GM19023 (cell line): ENCODE measurements at regions not wholly inside any gene's neighbourhood (a gene's known extent, or its start where the extent isn't known, plus 50 kb on each side); places are given as distances from the start of the nearest gene placed in this dataset.

Experiments
- ATAC-seq: cut with Tn5 transposase; IDR thresholded peaks from one replicate; pipeline ENCODE4 v1.9.1; 2021; ENCODE audit warnings: mild to moderate bottlenecking, moderate library complexity; ENCODE audit not compliant: unreplicated experiment

DNA sequence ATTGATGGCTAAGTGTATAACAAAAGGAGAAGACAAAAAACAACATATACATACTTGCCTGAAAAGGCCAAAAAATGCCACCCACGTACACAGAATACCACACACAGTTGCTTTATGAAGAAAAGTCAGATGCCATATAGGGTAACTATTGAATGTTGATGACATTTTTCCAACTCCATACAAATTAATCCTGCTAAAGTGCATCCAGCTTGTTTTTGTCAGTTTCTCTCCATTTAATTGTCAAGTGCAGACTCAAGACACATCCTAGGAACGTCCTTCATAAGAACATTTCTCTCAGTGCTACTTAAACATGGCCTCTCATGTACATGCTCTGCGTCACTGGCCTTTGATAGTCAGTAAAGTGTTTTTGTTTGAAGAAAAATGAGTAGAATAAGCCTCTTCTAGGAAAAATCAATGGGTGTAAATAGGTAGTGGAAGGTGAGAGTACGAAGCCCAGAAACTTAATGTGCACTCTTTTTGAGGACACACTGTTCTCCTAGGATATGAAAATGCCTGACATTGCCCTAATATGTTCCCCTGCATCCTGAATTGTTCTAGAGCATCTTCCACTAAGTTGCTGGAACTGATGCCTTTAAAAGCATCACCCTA is 267.4 kb upstream of the ATP11B start:
- ATAC-seq: no peak

DNA sequence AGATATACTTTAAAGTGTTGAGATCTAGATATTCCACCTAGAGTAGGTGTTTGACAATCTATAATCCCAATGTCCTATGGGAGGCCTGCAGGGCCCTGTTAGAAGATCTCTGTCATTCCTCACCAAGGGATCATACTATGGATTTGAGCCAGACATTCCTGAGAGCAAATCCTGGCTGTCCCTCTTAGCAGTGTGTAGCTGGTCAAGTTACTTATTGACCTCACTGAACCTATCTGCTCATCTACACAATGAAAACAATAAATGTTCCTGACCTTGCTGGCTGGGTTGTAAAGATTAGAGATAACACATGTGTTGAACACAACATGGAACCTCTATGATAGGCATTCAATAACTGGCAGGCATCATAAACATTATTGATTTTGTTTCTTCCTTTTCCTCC is 265.6 kb upstream of the ATP11B start:
- ATAC-seq: no peak

DNA sequence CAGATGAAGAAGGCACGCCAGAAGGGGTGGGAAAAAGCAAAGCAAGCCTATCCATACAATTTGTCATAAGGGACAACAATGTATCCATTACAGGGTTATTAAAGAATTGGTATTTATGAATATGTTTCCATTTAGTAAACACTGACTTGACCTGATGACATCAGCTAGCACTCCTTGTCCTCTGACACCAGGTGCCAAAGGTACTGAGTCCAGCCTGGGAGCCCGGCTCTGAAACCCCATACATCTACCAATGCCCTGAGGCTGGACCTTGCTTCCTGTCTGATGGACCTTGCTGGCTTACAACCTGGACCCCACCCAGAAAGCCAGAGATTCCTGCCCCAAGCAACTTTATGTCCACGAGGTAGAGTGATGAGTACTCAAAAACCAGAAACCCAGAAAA is 263.0 kb upstream of the ATP11B start:
- ATAC-seq: no peak

DNA sequence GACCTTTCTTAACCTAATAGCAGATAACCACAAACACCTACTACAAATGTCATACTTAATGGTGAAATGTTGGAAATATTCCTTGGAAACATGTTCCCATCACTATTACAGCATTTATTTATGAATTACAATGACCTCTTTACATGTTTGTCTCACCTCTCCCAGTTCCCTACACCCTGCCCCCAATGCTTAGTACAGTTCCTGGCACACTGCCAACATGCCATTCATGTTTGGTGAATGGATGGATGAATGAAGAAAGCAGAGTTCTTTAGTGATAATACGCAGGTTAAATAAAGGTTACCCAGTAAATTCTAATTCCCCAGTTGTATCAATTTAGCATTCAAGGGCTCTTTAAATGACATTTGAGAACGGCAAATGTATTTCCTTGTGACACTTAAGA is 259.9 kb upstream of the ATP11B start:
- no peak for ATAC-seq

DNA sequence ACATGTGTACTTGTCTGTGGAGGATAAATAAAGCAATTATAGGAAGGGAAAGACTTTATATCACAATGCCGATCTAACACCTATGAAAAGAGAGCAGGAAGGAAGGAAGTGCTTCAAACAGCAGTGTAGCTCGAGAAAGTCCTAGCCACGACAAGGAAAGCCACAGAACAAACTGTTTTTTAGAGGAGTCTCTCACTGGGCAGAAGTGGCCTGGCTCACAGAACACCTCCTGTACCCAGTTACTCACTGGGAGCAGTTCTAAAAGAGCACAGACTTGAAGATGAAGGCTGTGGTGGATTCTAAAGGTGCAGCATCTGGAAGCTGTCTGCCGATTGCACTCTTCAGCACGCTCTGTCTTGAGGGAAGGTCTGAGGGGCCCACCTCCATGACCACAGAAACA is 248.8 kb upstream of the ATP11B start:
- no peak for ATAC-seq

DNA sequence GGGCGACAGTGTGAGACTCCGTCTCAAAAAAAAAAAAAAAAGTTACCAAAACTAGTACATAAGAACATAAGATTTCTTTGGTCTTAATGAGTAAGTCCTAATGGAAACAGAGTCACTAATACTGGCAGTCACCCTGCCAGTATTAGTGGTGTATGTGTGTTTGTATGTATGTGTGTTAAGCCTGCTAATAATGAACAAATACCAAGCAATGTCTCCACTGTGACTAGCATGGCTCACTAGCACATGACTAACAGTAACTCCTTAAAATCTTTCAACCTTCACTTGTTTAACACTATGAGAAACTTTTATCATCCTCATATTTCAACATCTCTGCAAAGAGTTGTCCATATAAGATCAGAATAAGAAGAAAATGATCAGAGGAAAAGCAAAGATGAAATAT is 231.0 kb upstream of the ATP11B start:
- ATAC-seq: no peak

DNA sequence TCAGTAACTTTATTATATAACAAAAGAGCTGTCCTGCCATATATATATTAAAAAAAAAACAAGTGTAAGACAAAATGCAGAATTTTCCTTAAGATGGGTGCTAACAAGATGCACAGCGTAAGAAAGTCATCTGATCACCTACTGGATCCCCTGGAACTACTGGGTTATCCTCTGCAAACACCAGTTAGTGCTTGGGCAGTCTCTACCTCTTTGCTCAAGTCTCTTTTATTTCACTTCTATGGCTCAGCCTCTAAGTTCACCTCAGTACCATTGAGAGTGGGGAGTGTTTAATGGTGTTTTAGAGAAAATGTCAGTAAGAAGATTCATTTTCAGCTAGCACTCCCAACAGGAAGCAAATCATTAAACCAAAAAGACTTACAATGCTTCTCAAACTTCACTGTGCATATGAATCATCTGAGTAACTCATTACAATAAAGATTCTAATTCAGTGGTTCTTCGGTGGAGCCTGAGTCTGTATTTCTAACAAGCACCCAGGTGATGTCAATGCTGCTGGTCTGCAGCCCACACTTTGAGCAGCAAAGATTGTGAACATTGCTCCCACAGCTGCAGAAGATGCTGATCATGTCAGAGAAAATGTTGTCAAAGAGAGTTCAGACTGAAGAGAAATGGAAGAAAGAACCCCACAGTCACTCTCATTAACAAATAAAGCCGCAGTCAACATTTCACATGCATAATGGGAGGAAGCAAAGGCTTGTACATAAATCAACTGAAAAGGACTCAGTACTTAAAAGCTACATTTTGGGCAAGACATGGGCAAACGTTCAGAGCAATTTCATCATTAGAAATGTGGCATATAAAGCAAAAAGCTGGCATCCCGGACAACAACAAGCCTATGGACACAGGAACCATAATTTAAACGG is 227.1 kb upstream of the ATP11B start:
- no peak for ATAC-seq

DNA sequence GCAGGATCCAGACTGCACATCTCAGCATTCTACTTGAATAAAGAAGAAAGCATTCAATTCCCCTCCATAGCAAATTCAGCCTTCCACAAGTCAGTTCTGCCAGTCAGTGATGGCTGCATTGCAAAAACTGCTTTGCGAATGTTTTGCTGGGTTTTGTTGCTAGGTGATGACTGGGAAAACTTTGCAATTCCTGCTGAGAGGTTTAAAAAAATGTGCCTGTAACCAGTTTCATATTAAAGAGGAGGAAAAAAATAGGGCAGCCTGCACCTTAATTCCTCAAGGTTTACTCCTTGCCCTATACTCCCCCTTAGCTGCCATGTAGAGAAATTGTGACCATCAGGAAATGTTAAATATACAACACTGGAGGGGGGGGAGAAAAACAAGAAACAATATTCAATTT is 225.6 kb upstream of the ATP11B start:
- ATAC-seq: no peak

DNA sequence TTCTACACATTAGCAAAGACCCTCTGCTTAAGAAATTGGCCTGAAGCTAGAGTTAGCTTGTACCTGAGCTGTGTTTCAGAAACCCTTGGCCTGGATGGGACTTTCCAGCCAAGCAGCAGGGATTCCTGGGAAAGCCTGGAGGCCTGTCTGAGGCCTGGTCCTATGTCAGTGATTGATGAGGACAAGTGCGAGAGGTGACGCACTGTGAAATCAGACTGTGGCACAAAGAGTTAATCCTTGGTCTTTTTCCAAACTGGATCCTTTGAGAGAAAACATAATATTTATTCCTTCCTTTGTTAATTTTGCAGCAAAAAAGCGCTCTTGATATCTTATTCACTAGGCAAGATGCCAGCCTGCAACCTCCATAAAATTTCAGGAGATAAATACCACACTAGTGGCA is 225.0 kb upstream of the ATP11B start:
- ATAC-seq: no peak

DNA sequence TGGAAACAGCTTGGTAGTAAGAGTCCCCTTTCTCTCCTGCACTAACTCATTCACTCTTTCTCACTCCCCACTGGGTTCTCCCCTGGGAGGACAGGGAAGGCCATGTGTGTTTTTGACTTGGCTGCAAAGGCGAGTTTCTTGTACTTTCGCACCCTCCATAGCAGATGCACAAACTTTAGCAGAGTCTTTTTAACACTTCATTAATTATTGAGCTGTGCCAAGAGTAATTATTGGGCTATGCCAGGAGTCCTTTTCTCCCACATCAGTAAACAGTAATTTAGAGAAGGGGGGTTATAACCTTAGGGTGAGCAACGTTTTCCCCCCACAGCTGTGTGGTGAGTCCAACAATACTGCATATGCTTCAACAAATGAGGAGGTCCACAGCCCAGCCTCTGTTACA is 224.4 kb upstream of the ATP11B start:
- no peak for ATAC-seq

DNA sequence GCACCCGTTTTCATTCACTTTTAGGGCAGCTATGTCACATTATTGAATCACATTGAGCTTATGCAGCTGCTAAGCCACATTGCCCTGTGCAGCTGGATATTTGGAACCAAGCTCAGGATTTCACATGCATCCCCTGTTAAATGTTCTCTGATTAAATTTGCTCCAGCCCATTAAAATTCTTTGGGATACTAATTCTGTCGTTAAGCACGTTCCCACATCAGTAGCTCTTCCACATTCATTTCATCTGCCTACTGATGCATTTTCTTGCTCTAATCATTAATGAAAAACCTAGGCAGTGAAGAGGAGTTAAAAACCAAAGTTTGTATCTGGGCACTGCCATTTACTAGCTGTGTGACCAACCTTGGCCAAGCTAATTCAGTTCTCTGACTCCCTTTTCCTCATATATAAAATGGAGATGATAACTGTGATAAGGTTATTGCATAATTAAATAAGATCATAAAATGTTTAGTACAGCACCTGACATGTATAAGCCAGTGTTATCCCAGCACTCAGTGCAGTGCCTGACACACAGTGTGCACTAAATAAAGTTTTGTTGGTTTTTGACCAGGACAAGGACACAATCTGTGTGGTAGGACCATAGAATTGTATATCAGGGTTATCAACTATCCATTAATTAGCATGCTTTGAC is 222.2 kb upstream of the ATP11B start:
- no peak for ATAC-seq

DNA sequence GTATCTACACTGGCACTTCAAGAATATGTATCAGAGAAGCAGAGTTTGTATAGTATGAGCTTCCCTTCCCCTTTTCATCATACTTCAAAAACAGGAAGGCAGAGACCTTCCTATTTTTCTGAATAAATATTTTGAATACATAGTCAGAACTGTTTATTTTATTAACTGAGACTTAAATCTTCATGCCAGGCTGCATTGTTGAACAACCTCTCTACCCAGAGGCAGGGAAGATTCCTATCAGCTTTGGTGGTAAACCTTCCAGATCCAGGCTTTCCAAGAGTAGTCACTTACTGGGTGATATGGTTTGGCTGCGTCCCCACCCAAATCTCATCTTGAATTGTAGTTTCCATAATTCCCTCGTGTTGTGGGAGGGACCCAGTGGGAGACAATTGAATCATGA is 217.4 kb upstream of the ATP11B start:
- ATAC-seq: no peak

DNA sequence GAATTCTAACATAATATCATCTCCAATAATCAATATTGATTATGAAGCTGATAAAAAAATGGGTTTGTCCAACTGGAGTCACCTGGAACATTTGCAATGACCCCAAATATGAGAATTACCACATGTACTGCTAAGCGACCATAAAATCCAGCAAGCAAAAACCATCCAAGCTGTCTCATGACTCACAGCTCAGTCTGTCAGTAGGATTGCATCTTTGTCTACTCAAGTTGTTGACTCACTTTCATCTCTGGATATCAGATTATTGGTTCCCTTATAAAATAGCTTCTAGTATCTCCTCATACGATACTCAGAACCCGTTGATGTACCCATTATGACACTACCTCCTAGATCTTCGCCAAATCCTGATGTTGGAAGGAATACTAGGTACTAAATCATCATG is 209.8 kb upstream of the ATP11B start:
- ATAC-seq: no peak

DNA sequence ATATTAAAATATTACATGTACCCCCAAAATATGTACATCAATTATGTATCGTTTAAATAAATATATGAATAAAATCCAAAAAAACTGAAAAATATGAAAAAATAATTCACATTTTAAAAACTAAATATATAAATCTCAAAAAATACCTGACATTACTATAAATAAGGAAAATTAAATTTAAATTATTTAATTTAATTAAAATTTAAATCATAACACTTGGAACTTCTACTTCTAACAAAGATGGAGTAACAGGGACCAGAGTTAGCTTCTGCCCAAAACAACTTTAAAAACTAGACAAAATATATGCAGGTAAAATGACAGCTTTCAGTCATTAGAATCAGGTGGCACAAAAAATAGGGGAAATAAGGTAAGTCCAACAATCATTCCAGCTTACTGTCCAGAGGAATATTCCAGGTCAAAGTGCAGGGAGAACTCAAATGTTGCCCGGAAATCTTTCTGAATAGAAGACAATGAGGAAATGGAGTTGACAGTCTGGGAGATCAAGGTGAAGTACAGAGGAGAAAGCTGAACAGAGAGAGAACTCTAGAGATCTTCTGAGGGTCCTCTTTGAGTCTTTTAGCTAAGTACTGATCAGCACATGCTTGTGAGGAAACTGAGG is 207.7 kb upstream of the ATP11B start:
- ATAC-seq: no peak

DNA sequence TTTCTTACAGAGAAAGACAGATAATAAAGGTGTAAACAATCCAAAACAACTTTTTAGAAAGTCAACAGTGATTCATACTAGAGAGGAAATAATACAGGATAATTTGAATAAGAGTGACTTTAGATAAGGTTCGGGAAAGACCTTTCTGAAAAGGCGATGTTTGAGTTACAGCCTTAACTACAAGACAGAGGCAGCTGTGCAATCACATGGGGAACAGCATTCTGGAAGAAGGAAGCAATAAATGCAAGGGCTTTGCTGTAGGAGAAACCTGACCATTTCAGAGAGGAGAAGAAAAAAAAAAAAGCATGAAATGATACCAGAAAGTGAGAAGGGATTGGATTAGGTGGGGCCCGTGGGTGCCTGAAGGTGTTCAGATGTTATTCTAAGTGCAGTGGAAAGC is 200.6 kb upstream of the ATP11B start:
- no peak for ATAC-seq

DNA sequence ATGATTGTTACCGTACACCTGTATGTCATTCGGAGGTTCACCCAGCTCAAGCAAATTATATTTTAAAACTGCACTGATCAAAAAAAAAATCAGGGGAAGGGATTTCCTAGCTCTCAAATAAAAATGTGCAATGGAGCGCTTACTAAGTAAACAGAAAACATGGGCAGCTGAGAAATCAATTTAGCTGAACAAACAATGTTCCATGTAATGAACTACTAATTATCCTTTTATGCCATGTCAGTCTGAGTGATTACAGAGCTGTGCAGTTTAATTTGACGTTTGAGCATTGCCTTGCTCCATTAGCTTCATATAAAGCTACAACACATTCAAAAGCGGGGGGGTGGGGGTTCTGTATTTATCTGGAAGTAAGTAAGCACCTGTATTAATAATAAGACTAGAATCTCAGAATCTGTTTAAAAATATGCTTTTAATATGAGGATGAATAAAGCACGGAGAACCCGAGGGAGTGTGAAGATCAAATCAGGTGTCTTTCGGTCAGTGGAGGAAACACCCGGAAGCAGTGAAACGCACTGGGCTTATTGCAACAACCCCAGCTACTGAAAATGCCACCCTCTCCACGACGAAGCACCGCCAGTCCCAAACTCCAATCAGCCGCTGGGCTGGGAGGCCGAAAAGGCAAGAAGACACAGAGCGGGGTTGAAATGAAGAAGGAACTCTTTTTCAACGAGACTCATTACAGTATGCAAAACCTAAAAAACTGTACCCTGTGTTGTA is 196.5 kb upstream of the ATP11B start:
- ATAC-seq: no peak

DNA sequence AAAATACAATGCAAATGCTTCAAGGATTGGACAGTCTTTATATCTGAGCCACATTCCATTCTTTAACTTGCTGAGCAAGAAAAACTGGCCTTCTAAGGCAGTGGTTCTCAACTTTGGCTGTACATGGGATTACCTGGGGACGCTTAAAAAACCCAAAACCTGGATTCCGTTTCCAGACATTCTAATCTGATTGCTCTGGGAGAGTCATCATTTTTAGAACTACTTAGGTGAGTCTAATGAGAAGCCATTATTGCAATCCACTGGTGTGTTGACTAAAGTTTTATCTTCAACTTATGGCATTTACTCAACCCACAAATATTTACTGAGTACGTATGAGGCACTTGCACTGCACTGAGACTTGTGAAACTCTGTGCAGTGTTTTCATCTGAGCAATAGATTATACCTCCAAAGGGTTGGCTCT is 195.7 kb upstream of the ATP11B start:
- ATAC-seq: no peak

DNA sequence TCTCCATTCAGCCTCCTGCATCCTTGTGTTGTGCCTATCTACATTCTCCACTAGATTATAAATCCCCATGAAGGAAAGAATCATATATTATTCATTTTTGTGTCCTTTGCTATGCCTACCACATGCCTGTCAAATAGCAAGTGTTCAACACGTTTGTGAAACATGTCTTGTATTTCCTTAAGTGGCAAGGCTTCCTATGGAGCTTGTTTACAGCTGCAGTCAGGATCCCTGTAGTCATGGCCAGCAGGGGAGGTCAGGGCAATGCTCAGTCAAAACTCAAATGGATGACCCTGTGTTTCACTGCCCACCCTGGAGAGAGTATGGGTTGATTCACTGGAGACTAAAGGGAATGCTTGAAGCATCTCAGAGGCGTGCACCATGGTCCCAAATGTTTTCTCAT is 191.7 kb upstream of the ATP11B start:
- ATAC-seq: no peak

DNA sequence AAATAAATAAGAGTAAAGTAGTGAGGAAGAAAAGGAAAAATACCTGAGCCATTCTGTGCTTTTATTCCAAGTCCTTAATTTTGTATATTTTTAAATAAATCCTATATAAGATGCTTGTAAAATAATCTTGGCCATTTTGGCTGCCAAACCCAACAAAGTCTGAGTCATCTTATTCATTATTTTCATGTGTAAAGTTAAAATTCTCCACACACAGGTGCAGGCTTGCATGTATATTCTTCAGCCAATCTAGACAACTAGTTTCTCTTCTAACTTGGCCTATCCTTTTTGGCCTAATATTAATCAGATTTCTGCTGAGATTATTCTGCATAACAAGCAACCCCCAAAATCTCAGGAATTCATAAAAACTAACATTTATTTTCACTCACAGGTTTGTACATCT is 189.8 kb upstream of the ATP11B start:
- ATAC-seq: no peak

DNA sequence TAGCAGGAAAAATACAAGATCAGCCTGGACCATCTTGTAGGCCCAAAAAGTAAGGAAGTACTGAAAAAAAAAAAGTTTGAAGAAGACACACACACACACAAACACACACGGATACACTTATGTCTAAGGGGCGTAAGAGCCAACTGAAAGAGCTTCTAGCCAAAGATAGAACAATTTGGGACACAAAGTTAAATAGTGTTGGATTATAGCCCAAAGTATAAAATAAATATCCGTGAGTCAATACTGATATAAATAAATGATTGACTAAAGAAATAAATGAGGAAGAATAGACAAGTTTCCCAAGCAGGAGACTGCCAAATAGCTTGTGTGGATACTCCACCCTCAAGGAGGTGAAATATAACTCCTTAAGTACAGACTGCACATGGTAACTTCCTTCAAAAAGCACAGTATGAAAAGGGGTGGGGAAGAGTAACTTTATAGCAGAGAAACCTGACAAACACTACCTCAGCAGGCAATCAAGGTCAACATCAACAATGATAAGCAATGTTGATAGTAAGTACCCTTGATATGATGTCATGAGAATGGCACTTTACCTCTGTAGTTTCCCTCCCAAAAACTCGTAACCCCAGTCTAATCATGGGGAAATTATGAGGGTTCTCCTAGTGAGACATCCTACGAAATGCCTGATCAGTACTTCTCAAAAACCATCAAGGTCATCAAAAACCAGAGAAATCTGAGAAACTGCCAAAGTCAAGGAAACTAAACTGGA is 187.3 kb upstream of the ATP11B start:
- ATAC-seq: no peak
